HG02970 (cell line): ENCODE measurements at regions not wholly inside any gene's neighbourhood (a gene's known extent, or its start where the extent isn't known, plus 50 kb on each side); places are given as distances from the start of the nearest gene placed in this dataset.

Experiments used
- ATAC-seq: cut with Tn5 transposase; IDR thresholded peaks from one replicate; pipeline ENCODE4 v1.9.1; 2021; ENCODE audit warnings: mild to moderate bottlenecking, moderate library complexity, moderate number of reproducible peaks; ENCODE audit not compliant: unreplicated experiment, low FRiP score

- no peak for ATAC-seq
These were observed 53.8 kb upstream of the CCDC196 start for GRCh38 chr14:66432334-66432733.

- no peak for ATAC-seq
These were observed 51.7 kb upstream of the CCDC196 start for GRCh38 chr14:66434464-66434863.

GRCh38 chr14:66435683-66436082 is 50.5 kb upstream of the CCDC196 start:
- ATAC-seq = no peak
